H9 (cell line): ENCODE measurements at regions not wholly inside any gene's neighbourhood (a gene's known extent, or its start where the extent isn't known, plus 50 kb on each side); places are given as distances from the start of the nearest gene placed in this dataset.

Experiments
- DNase-seq: peaks from one replicate; pipeline ENCODE4 v3.0.0-alpha.2; 2017
- H2AFZ ChIP-seq: one replicate; pipeline ENCODE4 v1.6.1; 2013; ENCODE audit warnings: mild to moderate bottlenecking, low read length, control low read depth, moderate library complexity
- H2AK5ac ChIP-seq: 2 replicates; pipeline ENCODE4 v1.6.1; 2013; ENCODE audit warnings: low read length, control low read depth, mixed read lengths; ENCODE audit not compliant: insufficient read length
- H2BK120ac ChIP-seq: one replicate; pipeline ENCODE4 v1.6.1; 2013; ENCODE audit warnings: low read depth, mild to moderate bottlenecking, low read length, control low read depth, inconsistent platforms; ENCODE audit not compliant: poor library complexity, severe bottlenecking
- H2BK12ac ChIP-seq: 2 replicates; pipeline ENCODE4 v1.6.1; 2013; ENCODE audit warnings: low read length, control low read depth, mixed read lengths, low read depth; ENCODE audit not compliant: insufficient read length
- H2BK15ac ChIP-seq: 2 replicates; pipeline ENCODE4 v1.6.1; 2013; ENCODE audit warnings: low read depth, low read length, control low read depth
- H2BK20ac ChIP-seq: one replicate; pipeline ENCODE4 v1.6.1; 2013; ENCODE audit warnings: low read depth, mild to moderate bottlenecking, low read length, control low read depth, inconsistent platforms; ENCODE audit not compliant: poor library complexity, severe bottlenecking
- H2BK5ac ChIP-seq: 2 replicates; pipeline ENCODE4 v1.6.1; 2013; ENCODE audit warnings: low read length, control low read depth, mixed read lengths; ENCODE audit not compliant: insufficient read length
- H3K14ac ChIP-seq: 2 replicates; pipeline ENCODE4 v1.6.1; 2013; ENCODE audit warnings: low read length, control low read depth; ENCODE audit not compliant: insufficient read depth
- H3K18ac ChIP-seq: 2 replicates; pipeline ENCODE4 v1.6.1; 2013; ENCODE audit warnings: low read depth, mild to moderate bottlenecking, mixed read lengths, low read length, control low read depth; ENCODE audit not compliant: insufficient read length
- H3K23ac ChIP-seq: 2 replicates; pipeline ENCODE4 v1.6.1; 2013; ENCODE audit warnings: low read length, control low read depth, mixed read lengths, low read depth; ENCODE audit not compliant: insufficient read length
- H3K23me2 ChIP-seq: 2 replicates; pipeline ENCODE4 v1.6.1; 2013; ENCODE audit warnings: low read depth, mild to moderate bottlenecking, mixed read lengths, low read length, control low read depth; ENCODE audit not compliant: insufficient read length, poor library complexity, severe bottlenecking
- H3K27ac ChIP-seq: 2 replicates; pipeline ENCODE4 v1.5.1; 2013; ENCODE audit warnings: low read length, control low read depth, mixed read lengths, low read depth; ENCODE audit not compliant: insufficient read length
- H3K27me3 ChIP-seq: 2 replicates; pipeline ENCODE4 v1.6.1; 2013; ENCODE audit warnings: low read length, control low read depth, inconsistent platforms; ENCODE audit not compliant: insufficient read depth
- H3K4ac ChIP-seq: 2 replicates; pipeline ENCODE4 v1.6.1; 2013; ENCODE audit warnings: low read depth, mild to moderate bottlenecking, control low read depth, inconsistent platforms, low read length, moderate library complexity
- H3K4me1 ChIP-seq: 2 replicates; pipeline ENCODE4 v1.6.1; 2013; ENCODE audit warnings: low read length, control low read depth, inconsistent platforms; ENCODE audit not compliant: insufficient read depth
- H3K4me2 ChIP-seq: 2 replicates; pipeline ENCODE4 v1.6.1; 2013; ENCODE audit warnings: low read length, control low read depth, mixed read lengths; ENCODE audit not compliant: insufficient read length, insufficient read depth
- H3K56ac ChIP-seq: 2 replicates; pipeline ENCODE4 v1.6.1; 2013; ENCODE audit warnings: low read depth, mild to moderate bottlenecking, mixed read lengths, low read length, control low read depth; ENCODE audit not compliant: insufficient read length
- H3K79me1 ChIP-seq: 2 replicates; pipeline ENCODE4 v1.6.1; 2013; ENCODE audit warnings: low read depth, mild to moderate bottlenecking, moderate library complexity, low read length, control low read depth, inconsistent platforms; ENCODE audit not compliant: insufficient read depth, poor library complexity, severe bottlenecking
- H3K79me2 ChIP-seq: 2 replicates; pipeline ENCODE4 v1.6.1; 2013; ENCODE audit warnings: low read length, control low read depth, inconsistent platforms; ENCODE audit not compliant: insufficient read depth
- H3K9ac ChIP-seq: 2 replicates; pipeline ENCODE4 v1.6.1; 2013; ENCODE audit warnings: low read length, control low read depth, mixed read lengths; ENCODE audit not compliant: insufficient read length; ENCODE audit errors: extremely low read depth
- H3K9me3 ChIP-seq: one replicate; pipeline ENCODE4 v1.6.1; 2013; ENCODE audit warnings: low read depth, low read length, inconsistent platforms; ENCODE audit not compliant: control insufficient read depth
- H3T11ph ChIP-seq: one replicate; pipeline ENCODE4 v1.6.1; 2013; ENCODE audit warnings: mild to moderate bottlenecking, low read length, control low read depth, inconsistent platforms
- H4K20me1 ChIP-seq: one replicate; pipeline ENCODE4 v1.6.1; 2013; ENCODE audit not compliant: control insufficient read depth, insufficient read length, insufficient read depth
- H4K5ac ChIP-seq: 2 replicates; pipeline ENCODE4 v1.6.1; 2013; ENCODE audit warnings: low read depth, mild to moderate bottlenecking, mixed read lengths, low read length, control low read depth; ENCODE audit not compliant: insufficient read length
- H4K8ac ChIP-seq: replicated peaks from 2 replicates; pipeline ENCODE4 v1.6.1; 2013; ENCODE audit warnings: low read length, control low read depth, mixed read lengths, low read depth; ENCODE audit not compliant: insufficient read length
- H4K91ac ChIP-seq: 2 replicates; pipeline ENCODE4 v1.6.1; 2013; ENCODE audit warnings: low read depth, mild to moderate bottlenecking, moderate library complexity, mixed read lengths, low read length, control low read depth; ENCODE audit not compliant: insufficient read length
- H3K27ac Mint-ChIP-seq, 3 experiments: 2 replicates in 2 of 3; 3 replicates in 1 of 3; pipeline ENCODE4 v1.8.0; 2020 to 2021; ENCODE audit warnings: mixed read lengths in 3 of 3, mild to moderate bottlenecking in 1 of 3, moderate library complexity in 1 of 3
- H3K27me3 Mint-ChIP-seq: 2 replicates; pipeline ENCODE4 v1.8.0; 2021; ENCODE audit warnings: low read depth, mild to moderate bottlenecking, moderate library complexity, mixed read lengths
- H3K36me3 Mint-ChIP-seq, 3 experiments: 2 replicates in 2 of 3; 3 replicates in 1 of 3; pipeline ENCODE4 v1.8.0; 2020 to 2021; ENCODE audit warnings: low read depth in 3 of 3, mixed read lengths in 3 of 3; ENCODE audit not compliant: insufficient read depth in 1 of 3
- H3K4me1 Mint-ChIP-seq, 2 experiments: 2 replicates each; pipeline ENCODE4 v1.8.0; 2020; ENCODE audit warnings: mixed read lengths in 2 of 2
- H3K4me3 Mint-ChIP-seq, 2 experiments: 2 replicates in 1 of 2; 3 replicates in 1 of 2; pipeline ENCODE4 v1.8.0; 2020 to 2021; ENCODE audit warnings: mild to moderate bottlenecking in 2 of 2, mixed read lengths in 2 of 2, moderate library complexity in 1 of 2
- H3K9me3 Mint-ChIP-seq, 2 experiments: 2 replicates in 1 of 2; 3 replicates in 1 of 2; pipeline ENCODE4 v1.8.0; 2020; ENCODE audit warnings: mild to moderate bottlenecking in 2 of 2, mixed read lengths in 2 of 2, moderate library complexity in 1 of 2
- WGBS: extraction: QIAGEN DNeasy Blood & Tissue Kit; methylation state at CpG from one replicate; pipeline ENCODE4 v1.1.7; 2013; ENCODE audit warnings: missing lambda C conversion rate, low lambda C conversion rate, mixed read lengths; ENCODE audit not compliant: insufficient read length; ENCODE audit errors: extremely low coverage; 5-methylcytosine and 5-hydroxymethylcytosine counted together
- TF ChIP-seq, protein P1 (sequence below): fragments of 200-600 bp; sonication (generic); conservative IDR thresholded peaks from 3 replicates; pipeline ENCODE4 v1.8.0; 2021; ENCODE audit warnings: antibody characterized with exemption, mild to moderate bottlenecking

DNA sequence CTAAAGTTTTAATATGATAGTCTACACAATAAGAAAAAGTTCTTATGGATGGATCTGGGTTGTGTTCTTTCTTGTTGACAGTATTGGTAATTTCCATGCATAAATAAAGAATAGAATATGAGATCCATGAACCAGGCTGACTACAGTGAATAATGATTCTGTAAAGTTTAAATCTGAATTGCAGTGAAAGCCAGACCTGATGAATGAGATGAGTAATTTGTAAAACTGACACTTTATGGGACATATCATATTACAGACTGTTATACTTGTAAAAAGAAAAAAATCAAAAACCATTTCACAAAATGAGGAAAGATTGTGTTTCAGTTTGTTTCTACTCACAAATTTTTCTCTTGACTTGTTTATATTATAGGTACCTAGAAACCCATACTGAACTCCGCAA is 164.9 kb upstream of the SCN7A start:
- H3K23me2 ChIP-seq, result no peaks in the 10 kb centered on the region
- no peak overlapping the region for H4K5ac ChIP-seq
- H3K23ac ChIP-seq, result no peak overlapping the region
- no peak overlapping the region for H2BK20ac ChIP-seq
- H3K27ac Mint-ChIP-seq, result no peak overlapping the region
- H3K27ac ChIP-seq, result no peak overlapping the region
- no peak overlapping the region for H3K4me3 Mint-ChIP-seq
- no peaks in the 10 kb centered on the region for H3K4me1 ChIP-seq
- no peaks in the 10 kb centered on the region for H3K79me2 ChIP-seq
- H2BK12ac ChIP-seq, result no peak overlapping the region
- no peak overlapping the region for H3T11ph ChIP-seq
- H3K4me2 ChIP-seq, result no peak overlapping the region
- no peaks in the 10 kb centered on the region for H4K20me1 ChIP-seq
- H2AK5ac ChIP-seq, result no peak overlapping the region
- H2AFZ ChIP-seq, result no peak overlapping the region
- H2BK5ac ChIP-seq, result no peak overlapping the region
- TF ChIP-seq, protein P1, sequence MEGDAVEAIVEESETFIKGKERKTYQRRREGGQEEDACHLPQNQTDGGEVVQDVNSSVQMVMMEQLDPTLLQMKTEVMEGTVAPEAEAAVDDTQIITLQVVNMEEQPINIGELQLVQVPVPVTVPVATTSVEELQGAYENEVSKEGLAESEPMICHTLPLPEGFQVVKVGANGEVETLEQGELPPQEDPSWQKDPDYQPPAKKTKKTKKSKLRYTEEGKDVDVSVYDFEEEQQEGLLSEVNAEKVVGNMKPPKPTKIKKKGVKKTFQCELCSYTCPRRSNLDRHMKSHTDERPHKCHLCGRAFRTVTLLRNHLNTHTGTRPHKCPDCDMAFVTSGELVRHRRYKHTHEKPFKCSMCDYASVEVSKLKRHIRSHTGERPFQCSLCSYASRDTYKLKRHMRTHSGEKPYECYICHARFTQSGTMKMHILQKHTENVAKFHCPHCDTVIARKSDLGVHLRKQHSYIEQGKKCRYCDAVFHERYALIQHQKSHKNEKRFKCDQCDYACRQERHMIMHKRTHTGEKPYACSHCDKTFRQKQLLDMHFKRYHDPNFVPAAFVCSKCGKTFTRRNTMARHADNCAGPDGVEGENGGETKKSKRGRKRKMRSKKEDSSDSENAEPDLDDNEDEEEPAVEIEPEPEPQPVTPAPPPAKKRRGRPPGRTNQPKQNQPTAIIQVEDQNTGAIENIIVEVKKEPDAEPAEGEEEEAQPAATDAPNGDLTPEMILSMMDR, result no peak
- no peak overlapping the region for H4K91ac ChIP-seq
- peaks cover 0 to 1% of the 10 kb centered on the region in 2 experiments; a peak in 1 of 5 replicates for H3K9me3 Mint-ChIP-seq
- no peak overlapping the region for H2BK120ac ChIP-seq
- H3K27me3 Mint-ChIP-seq, result no peaks in the 10 kb centered on the region
- peaks cover 8 to 11% of the 10 kb centered on the region in 2 experiments for H3K4me1 Mint-ChIP-seq
- WGBS, result no CpG with 5 or more reads among the region's 1 CpG
- no peaks in the 10 kb centered on the region for H3K27me3 ChIP-seq
- H3K4ac ChIP-seq, result no peak overlapping the region
- H3K56ac ChIP-seq, result no peak overlapping the region
- no peak overlapping the region for H4K8ac ChIP-seq
- H3K36me3 Mint-ChIP-seq, result no peaks in the 10 kb centered on the region
- no peak overlapping the region for H3K14ac ChIP-seq
- no peak for DNase-seq
- H3K9me3 ChIP-seq, result no peaks in the 10 kb centered on the region
- no peak overlapping the region for H3K18ac ChIP-seq
- H3K79me1 ChIP-seq, result no peaks in the 10 kb centered on the region
- no peak overlapping the region for H2BK15ac ChIP-seq
- no peak overlapping the region for H3K9ac ChIP-seq
